H9 (cell line): ENCODE measurements at regions not wholly inside any gene's neighbourhood (a gene's known extent, or its start where the extent isn't known, plus 50 kb on each side); places are given as distances from the start of the nearest gene placed in this dataset.

Experiments
- DNase-seq: peaks from one replicate; pipeline ENCODE4 v3.0.0-alpha.2; 2017
- H2AFZ ChIP-seq: one replicate; pipeline ENCODE4 v1.6.1; 2013; ENCODE audit warnings: mild to moderate bottlenecking, low read length, control low read depth, moderate library complexity
- H2AK5ac ChIP-seq: 2 replicates; pipeline ENCODE4 v1.6.1; 2013; ENCODE audit warnings: low read length, control low read depth, mixed read lengths; ENCODE audit not compliant: insufficient read length
- H2BK120ac ChIP-seq: one replicate; pipeline ENCODE4 v1.6.1; 2013; ENCODE audit warnings: low read depth, mild to moderate bottlenecking, low read length, control low read depth, inconsistent platforms; ENCODE audit not compliant: poor library complexity, severe bottlenecking
- H2BK12ac ChIP-seq: 2 replicates; pipeline ENCODE4 v1.6.1; 2013; ENCODE audit warnings: low read length, control low read depth, mixed read lengths, low read depth; ENCODE audit not compliant: insufficient read length
- H2BK15ac ChIP-seq: 2 replicates; pipeline ENCODE4 v1.6.1; 2013; ENCODE audit warnings: low read depth, low read length, control low read depth
- H2BK20ac ChIP-seq: one replicate; pipeline ENCODE4 v1.6.1; 2013; ENCODE audit warnings: low read depth, mild to moderate bottlenecking, low read length, control low read depth, inconsistent platforms; ENCODE audit not compliant: poor library complexity, severe bottlenecking
- H2BK5ac ChIP-seq: 2 replicates; pipeline ENCODE4 v1.6.1; 2013; ENCODE audit warnings: low read length, control low read depth, mixed read lengths; ENCODE audit not compliant: insufficient read length
- H3K14ac ChIP-seq: 2 replicates; pipeline ENCODE4 v1.6.1; 2013; ENCODE audit warnings: low read length, control low read depth; ENCODE audit not compliant: insufficient read depth
- H3K18ac ChIP-seq: 2 replicates; pipeline ENCODE4 v1.6.1; 2013; ENCODE audit warnings: low read depth, mild to moderate bottlenecking, mixed read lengths, low read length, control low read depth; ENCODE audit not compliant: insufficient read length
- H3K23ac ChIP-seq: 2 replicates; pipeline ENCODE4 v1.6.1; 2013; ENCODE audit warnings: low read length, control low read depth, mixed read lengths, low read depth; ENCODE audit not compliant: insufficient read length
- H3K23me2 ChIP-seq: 2 replicates; pipeline ENCODE4 v1.6.1; 2013; ENCODE audit warnings: low read depth, mild to moderate bottlenecking, mixed read lengths, low read length, control low read depth; ENCODE audit not compliant: insufficient read length, poor library complexity, severe bottlenecking
- H3K27ac ChIP-seq: 2 replicates; pipeline ENCODE4 v1.5.1; 2013; ENCODE audit warnings: low read length, control low read depth, mixed read lengths, low read depth; ENCODE audit not compliant: insufficient read length
- H3K27me3 ChIP-seq: 2 replicates; pipeline ENCODE4 v1.6.1; 2013; ENCODE audit warnings: low read length, control low read depth, inconsistent platforms; ENCODE audit not compliant: insufficient read depth
- H3K4ac ChIP-seq: 2 replicates; pipeline ENCODE4 v1.6.1; 2013; ENCODE audit warnings: low read depth, mild to moderate bottlenecking, control low read depth, inconsistent platforms, low read length, moderate library complexity
- H3K4me1 ChIP-seq: 2 replicates; pipeline ENCODE4 v1.6.1; 2013; ENCODE audit warnings: low read length, control low read depth, inconsistent platforms; ENCODE audit not compliant: insufficient read depth
- H3K4me2 ChIP-seq: 2 replicates; pipeline ENCODE4 v1.6.1; 2013; ENCODE audit warnings: low read length, control low read depth, mixed read lengths; ENCODE audit not compliant: insufficient read length, insufficient read depth
- H3K56ac ChIP-seq: 2 replicates; pipeline ENCODE4 v1.6.1; 2013; ENCODE audit warnings: low read depth, mild to moderate bottlenecking, mixed read lengths, low read length, control low read depth; ENCODE audit not compliant: insufficient read length
- H3K79me1 ChIP-seq: 2 replicates; pipeline ENCODE4 v1.6.1; 2013; ENCODE audit warnings: low read depth, mild to moderate bottlenecking, moderate library complexity, low read length, control low read depth, inconsistent platforms; ENCODE audit not compliant: insufficient read depth, poor library complexity, severe bottlenecking
- H3K79me2 ChIP-seq: 2 replicates; pipeline ENCODE4 v1.6.1; 2013; ENCODE audit warnings: low read length, control low read depth, inconsistent platforms; ENCODE audit not compliant: insufficient read depth
- H3K9ac ChIP-seq: 2 replicates; pipeline ENCODE4 v1.6.1; 2013; ENCODE audit warnings: low read length, control low read depth, mixed read lengths; ENCODE audit not compliant: insufficient read length; ENCODE audit errors: extremely low read depth
- H3K9me3 ChIP-seq: one replicate; pipeline ENCODE4 v1.6.1; 2013; ENCODE audit warnings: low read depth, low read length, inconsistent platforms; ENCODE audit not compliant: control insufficient read depth
- H3T11ph ChIP-seq: one replicate; pipeline ENCODE4 v1.6.1; 2013; ENCODE audit warnings: mild to moderate bottlenecking, low read length, control low read depth, inconsistent platforms
- H4K20me1 ChIP-seq: one replicate; pipeline ENCODE4 v1.6.1; 2013; ENCODE audit not compliant: control insufficient read depth, insufficient read length, insufficient read depth
- H4K5ac ChIP-seq: 2 replicates; pipeline ENCODE4 v1.6.1; 2013; ENCODE audit warnings: low read depth, mild to moderate bottlenecking, mixed read lengths, low read length, control low read depth; ENCODE audit not compliant: insufficient read length
- H4K8ac ChIP-seq: replicated peaks from 2 replicates; pipeline ENCODE4 v1.6.1; 2013; ENCODE audit warnings: low read length, control low read depth, mixed read lengths, low read depth; ENCODE audit not compliant: insufficient read length
- H4K91ac ChIP-seq: 2 replicates; pipeline ENCODE4 v1.6.1; 2013; ENCODE audit warnings: low read depth, mild to moderate bottlenecking, moderate library complexity, mixed read lengths, low read length, control low read depth; ENCODE audit not compliant: insufficient read length
- H3K27ac Mint-ChIP-seq, 3 experiments: 2 replicates in 2 of 3; 3 replicates in 1 of 3; pipeline ENCODE4 v1.8.0; 2020 to 2021; ENCODE audit warnings: mixed read lengths in 3 of 3, mild to moderate bottlenecking in 1 of 3, moderate library complexity in 1 of 3
- H3K27me3 Mint-ChIP-seq: 2 replicates; pipeline ENCODE4 v1.8.0; 2021; ENCODE audit warnings: low read depth, mild to moderate bottlenecking, moderate library complexity, mixed read lengths
- H3K36me3 Mint-ChIP-seq, 3 experiments: 2 replicates in 2 of 3; 3 replicates in 1 of 3; pipeline ENCODE4 v1.8.0; 2020 to 2021; ENCODE audit warnings: low read depth in 3 of 3, mixed read lengths in 3 of 3; ENCODE audit not compliant: insufficient read depth in 1 of 3
- H3K4me1 Mint-ChIP-seq, 2 experiments: 2 replicates each; pipeline ENCODE4 v1.8.0; 2020; ENCODE audit warnings: mixed read lengths in 2 of 2
- H3K4me3 Mint-ChIP-seq, 2 experiments: 2 replicates in 1 of 2; 3 replicates in 1 of 2; pipeline ENCODE4 v1.8.0; 2020 to 2021; ENCODE audit warnings: mild to moderate bottlenecking in 2 of 2, mixed read lengths in 2 of 2, moderate library complexity in 1 of 2
- H3K9me3 Mint-ChIP-seq, 2 experiments: 2 replicates in 1 of 2; 3 replicates in 1 of 2; pipeline ENCODE4 v1.8.0; 2020; ENCODE audit warnings: mild to moderate bottlenecking in 2 of 2, mixed read lengths in 2 of 2, moderate library complexity in 1 of 2
- CTCF ChIP-seq: fragments of 200-600 bp; sonication (generic); conservative IDR thresholded peaks from 3 replicates; pipeline ENCODE4 v1.8.0; 2021; ENCODE audit warnings: antibody characterized with exemption, mild to moderate bottlenecking
- WGBS: extraction: QIAGEN DNeasy Blood & Tissue Kit; methylation state at CpG from one replicate; pipeline ENCODE4 v1.1.7; 2013; ENCODE audit warnings: missing lambda C conversion rate, low lambda C conversion rate, mixed read lengths; ENCODE audit not compliant: insufficient read length; ENCODE audit errors: extremely low coverage; 5-methylcytosine and 5-hydroxymethylcytosine counted together

- H3K23me2 ChIP-seq = no peaks in the 10 kb centered on the region
- no peaks in the 10 kb centered on the region for H3K9me3 Mint-ChIP-seq
Observed at GRCh38 chr1:95313527-95313926, 79.5 kb downstream of the RWDD3 start.

More at GRCh38 chr1:95313527-95313926, 79.5 kb downstream of the RWDD3 start:
- no peak overlapping the region for H3K23ac ChIP-seq
- H3K79me1 ChIP-seq = no peaks in the 10 kb centered on the region
- no peaks in the 10 kb centered on the region for H3K9me3 ChIP-seq
- no peak overlapping the region for H2BK15ac ChIP-seq
- no peaks in the 10 kb centered on the region for H3K79me2 ChIP-seq
- no peak overlapping the region for H3K27ac ChIP-seq
- no peak overlapping the region for H3K14ac ChIP-seq
- no peak overlapping the region for H4K91ac ChIP-seq
- H3K27me3 ChIP-seq = no peaks in the 10 kb centered on the region
- H3K4me1 ChIP-seq = no peaks in the 10 kb centered on the region; the same call in 1 of the 2 replicates
- WGBS = no CpG with 5 or more reads among the region's 3 CpGs
- H3T11ph ChIP-seq = peak overlapping the region; percentile 57
- no peaks in the 10 kb centered on the region; a peak in 1 of 7 replicates for H3K36me3 Mint-ChIP-seq
- no peak overlapping the region for H3K56ac ChIP-seq
- H2AFZ ChIP-seq = no peak overlapping the region
- H2AK5ac ChIP-seq = no peak overlapping the region
- peaks cover 17 to 26% of the 10 kb centered on the region in 2 experiments for H3K4me1 Mint-ChIP-seq
- H2BK120ac ChIP-seq = no peak overlapping the region
- H2BK12ac ChIP-seq = no peak overlapping the region
- no peak overlapping the region for H4K8ac ChIP-seq
- no peak overlapping the region for H3K9ac ChIP-seq
- H3K4me2 ChIP-seq = no peak overlapping the region
- no peaks in the 10 kb centered on the region for H4K20me1 ChIP-seq
- H3K4ac ChIP-seq = no peak overlapping the region
- no peak for TF ChIP-seq CTCF
- no peak overlapping the region for H3K27ac Mint-ChIP-seq
- H2BK20ac ChIP-seq = no peak overlapping the region
- H3K4me3 Mint-ChIP-seq = no peak overlapping the region
- no peak overlapping the region for H3K18ac ChIP-seq
- H2BK5ac ChIP-seq = no peak overlapping the region
- DNase-seq = no peak
- no peak overlapping the region for H4K5ac ChIP-seq
- peaks cover 1% of the 10 kb centered on the region; the same call in 1 of the 2 replicates for H3K27me3 Mint-ChIP-seq
